ENCODE measurements at regions not wholly inside any gene's neighbourhood (a gene's known extent, or its start where the extent isn't known, plus 50 kb on each side); places are given as distances from the start of the nearest gene placed in this dataset.

DNA sequence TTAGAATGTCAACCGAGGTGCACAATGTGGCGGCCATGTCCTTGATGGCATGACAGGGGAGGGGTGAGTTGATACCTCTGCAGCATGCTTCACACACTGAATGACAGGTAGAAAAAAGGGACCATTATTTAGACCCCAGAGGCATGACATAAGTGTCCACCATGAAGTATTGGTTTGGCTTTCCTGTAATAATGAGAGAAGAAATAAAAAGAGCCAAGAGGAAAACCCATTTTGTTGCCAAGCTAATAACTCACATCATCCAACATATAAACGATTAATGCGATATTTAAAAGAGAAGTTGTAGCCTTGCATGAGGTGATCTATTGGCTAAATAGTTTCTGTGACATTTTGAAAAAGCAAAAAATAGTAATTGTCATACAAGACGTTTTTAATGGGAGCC lies 343.4 kb downstream of the LRIG3 start:
- no peaks in the 10 kb centered on the region for H3K36me3 ChIP-seq (ENCODE audit: control insufficient read depth in 4 of 4, insufficient read depth in 4 of 4, low read length in 4 of 4)
- ATAC-seq (ENCODE audit: insufficient read depth, low FRiP score) (no peak), DNase-seq (peak in 2 of 3 donors; percentile 8 to 30)
- peaks cover 0 to 20% (median 3%) of the 10 kb centered on the region in 5 donors for H3K4me1 ChIP-seq (ENCODE audit: control insufficient read depth in 5 of 5, insufficient read depth in 5 of 5, low read length in 5 of 5)
- TF ChIP-seq, protein P1, sequence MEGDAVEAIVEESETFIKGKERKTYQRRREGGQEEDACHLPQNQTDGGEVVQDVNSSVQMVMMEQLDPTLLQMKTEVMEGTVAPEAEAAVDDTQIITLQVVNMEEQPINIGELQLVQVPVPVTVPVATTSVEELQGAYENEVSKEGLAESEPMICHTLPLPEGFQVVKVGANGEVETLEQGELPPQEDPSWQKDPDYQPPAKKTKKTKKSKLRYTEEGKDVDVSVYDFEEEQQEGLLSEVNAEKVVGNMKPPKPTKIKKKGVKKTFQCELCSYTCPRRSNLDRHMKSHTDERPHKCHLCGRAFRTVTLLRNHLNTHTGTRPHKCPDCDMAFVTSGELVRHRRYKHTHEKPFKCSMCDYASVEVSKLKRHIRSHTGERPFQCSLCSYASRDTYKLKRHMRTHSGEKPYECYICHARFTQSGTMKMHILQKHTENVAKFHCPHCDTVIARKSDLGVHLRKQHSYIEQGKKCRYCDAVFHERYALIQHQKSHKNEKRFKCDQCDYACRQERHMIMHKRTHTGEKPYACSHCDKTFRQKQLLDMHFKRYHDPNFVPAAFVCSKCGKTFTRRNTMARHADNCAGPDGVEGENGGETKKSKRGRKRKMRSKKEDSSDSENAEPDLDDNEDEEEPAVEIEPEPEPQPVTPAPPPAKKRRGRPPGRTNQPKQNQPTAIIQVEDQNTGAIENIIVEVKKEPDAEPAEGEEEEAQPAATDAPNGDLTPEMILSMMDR (IDR thresholded peaks at IDR 0.05; ENCODE audit: control extremely low read depth, extremely low read depth), result no peak
- no peak overlapping the region for H3K9ac ChIP-seq (ENCODE audit: insufficient read depth in 1 of 2, low read length in 2 of 2)
- H3K27ac ChIP-seq (ENCODE audit: low read depth in 1 of 2, low read length in 1 of 2), result no peak overlapping the region
- H3K27me3 ChIP-seq (ENCODE audit: control insufficient read depth in 3 of 3, insufficient read depth in 3 of 3, low read length in 2 of 3), result no peaks in the 10 kb centered on the region
- no peak overlapping the region for H3K4me3 ChIP-seq
- 71% methylated on average over 5 of the region's 5 CpGs for WGBS, 2 donors
- H3K9me3 ChIP-seq (ENCODE audit: control insufficient read depth in 4 of 4, insufficient read depth in 3 of 4, low read length in 3 of 4), result no peaks in the 10 kb centered on the region

DNA sequence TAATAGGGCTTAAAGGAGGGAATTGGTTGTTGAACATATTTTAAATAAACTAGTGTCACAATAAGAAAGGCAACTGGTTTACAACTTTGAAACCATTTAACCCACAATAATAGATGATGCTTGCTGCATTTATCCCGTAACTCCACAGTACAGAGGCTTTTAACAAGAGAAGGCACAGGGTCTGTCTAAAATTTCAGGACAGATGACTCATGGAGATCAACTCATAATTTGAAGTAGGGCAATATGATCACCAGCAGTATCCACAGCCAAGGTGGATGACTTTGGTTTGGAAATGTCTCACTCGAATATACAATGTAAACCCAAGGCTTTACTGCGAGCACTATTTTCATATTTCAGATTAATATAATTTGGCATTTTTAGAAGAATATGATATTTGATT lies 340.2 kb downstream of the LRIG3 start:
- ATAC-seq (ENCODE audit: insufficient read depth, low FRiP score), result no peak
- H3K27me3 ChIP-seq (ENCODE audit: control insufficient read depth in 3 of 3, insufficient read depth in 3 of 3, low read length in 2 of 3), result no peaks in the 10 kb centered on the region
- peaks cover 0 to 20% (median 3%) of the 10 kb centered on the region in 5 donors for H3K4me1 ChIP-seq (ENCODE audit: control insufficient read depth in 5 of 5, insufficient read depth in 5 of 5, low read length in 5 of 5)
- TF ChIP-seq, protein P1 (IDR thresholded peaks at IDR 0.05; ENCODE audit: control extremely low read depth, extremely low read depth), result no peak
- no peak overlapping the region for H3K9ac ChIP-seq (ENCODE audit: insufficient read depth in 1 of 2, low read length in 2 of 2)
- DNase-seq, result no peak
- no peaks in the 10 kb centered on the region for H3K36me3 ChIP-seq (ENCODE audit: control insufficient read depth in 4 of 4, insufficient read depth in 4 of 4, low read length in 4 of 4)
- H3K4me3 ChIP-seq, result no peak overlapping the region
- no peaks in the 10 kb centered on the region for H3K9me3 ChIP-seq (ENCODE audit: control insufficient read depth in 4 of 4, insufficient read depth in 3 of 4, low read length in 3 of 4)
- H3K27ac ChIP-seq (ENCODE audit: low read depth in 1 of 2, low read length in 1 of 2), result no peak overlapping the region
- WGBS, 2 donors, result 93 to 94% methylated on average over 3 of the region's 3 CpGs

DNA sequence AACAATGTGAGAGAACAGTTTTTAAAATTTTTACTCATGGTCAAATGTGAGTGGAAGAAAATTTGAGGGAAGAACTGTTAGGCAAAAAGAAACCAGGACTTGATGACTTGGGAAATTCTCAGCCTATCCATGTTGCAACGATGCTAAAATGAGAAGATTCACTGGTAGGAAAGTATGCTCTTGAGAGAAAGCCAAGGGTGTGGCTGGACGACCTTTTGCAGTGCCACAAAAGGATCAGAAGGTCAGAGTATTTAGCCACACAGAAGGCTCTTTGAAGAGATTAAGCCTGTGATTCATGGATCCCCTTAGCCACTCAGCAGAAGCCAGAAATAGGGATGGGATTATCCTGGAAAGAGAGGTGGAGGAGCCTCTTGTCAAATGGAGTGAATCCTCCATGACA lies 336.8 kb downstream of the LRIG3 start:
- Histone ChIP-seq H3K4me1 (ENCODE audit: control insufficient read depth in 5 of 5, insufficient read depth in 5 of 5, low read length in 5 of 5) (no peaks in the 10 kb centered on the region), H3K9me3 (ENCODE audit: control insufficient read depth in 4 of 4, insufficient read depth in 3 of 4, low read length in 3 of 4) (no peaks in the 10 kb centered on the region), H3K27ac (ENCODE audit: low read depth in 1 of 2, low read length in 1 of 2) (no peak overlapping the region), H3K27me3 (ENCODE audit: control insufficient read depth in 3 of 3, insufficient read depth in 3 of 3, low read length in 2 of 3) (no peaks in the 10 kb centered on the region), H3K36me3 (ENCODE audit: control insufficient read depth in 4 of 4, insufficient read depth in 4 of 4, low read length in 4 of 4) (no peaks in the 10 kb centered on the region), H3K4me3 (no peak overlapping the region), H3K9ac (ENCODE audit: insufficient read depth in 1 of 2, low read length in 2 of 2) (no peak overlapping the region)
- ATAC-seq (ENCODE audit: insufficient read depth, low FRiP score) (no peak), DNase-seq (no peak)
- TF ChIP-seq, protein P1 (IDR thresholded peaks at IDR 0.05; ENCODE audit: control extremely low read depth, extremely low read depth), result no peak
- 46 to 69% methylated on average over 2 of the region's 2 CpGs for WGBS, 2 donors

DNA sequence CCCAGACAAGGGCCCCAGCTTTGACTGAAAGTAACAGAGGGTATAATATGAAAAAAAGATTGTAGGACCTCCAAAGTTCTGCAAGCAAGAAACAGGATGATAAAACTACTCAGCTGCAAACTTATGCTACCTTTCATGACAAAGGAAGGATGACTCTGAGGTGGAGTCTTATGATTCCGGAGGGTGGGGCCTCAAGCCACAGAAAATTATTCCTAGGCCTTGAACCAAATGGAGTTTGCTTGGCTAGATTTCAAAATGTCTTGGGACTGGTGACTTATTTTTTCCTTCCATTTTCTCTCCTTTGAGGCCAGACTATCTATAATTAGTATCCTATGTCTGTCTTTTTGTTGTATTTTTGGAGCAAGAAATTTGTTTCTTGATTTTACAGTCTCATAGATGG lies 336.4 kb downstream of the LRIG3 start:
- ATAC-seq (ENCODE audit: insufficient read depth, low FRiP score) (no peak), DNase-seq (no peak)
- no peak overlapping the region for H3K27ac ChIP-seq (ENCODE audit: low read depth in 1 of 2, low read length in 1 of 2)

More for the DNA sequence above, 336.4 kb downstream of the LRIG3 start:
- Histone ChIP-seq H3K9ac (ENCODE audit: insufficient read depth in 1 of 2, low read length in 2 of 2) (no peak overlapping the region), H3K4me1 (ENCODE audit: control insufficient read depth in 5 of 5, insufficient read depth in 5 of 5, low read length in 5 of 5) (no peaks in the 10 kb centered on the region), H3K36me3 (ENCODE audit: control insufficient read depth in 4 of 4, insufficient read depth in 4 of 4, low read length in 4 of 4) (no peaks in the 10 kb centered on the region), H3K27me3 (ENCODE audit: control insufficient read depth in 3 of 3, insufficient read depth in 3 of 3, low read length in 2 of 3) (no peaks in the 10 kb centered on the region), H3K9me3 (ENCODE audit: control insufficient read depth in 4 of 4, insufficient read depth in 3 of 4, low read length in 3 of 4) (no peaks in the 10 kb centered on the region), H3K4me3 (no peak overlapping the region)
- 87 to 89% methylated on average over 1 of the region's 1 CpG for WGBS, 2 donors
- TF ChIP-seq, protein P1 (IDR thresholded peaks at IDR 0.05; ENCODE audit: control extremely low read depth, extremely low read depth), result no peak

All from lung (tissue), 11 donors.